Hematopoietic multipotent progenitor cell treated with erythropoietin and hydrocortisone succinate and interleukin-3 and kit ligand, for 4 days (in vitro differentiated cells): ENCODE measurements at regions not wholly inside any gene's neighbourhood (a gene's known extent, or its start where the extent isn't known, plus 50 kb on each side); places are given as distances from the start of the nearest gene placed in this dataset.

Experiments
- DNase-seq: peaks from one replicate; pipeline ENCODE4 v3.0.0-alpha.2; 2015

- DNase-seq: no peak
Measured at GRCh38 chr14:28055008-28055407, 711.6 kb upstream of the FOXG1 start.

- DNase-seq: peak; percentile 79
Measured at GRCh38 chr14:28057359-28058296, 709.0 kb upstream of the FOXG1 start.

- no peak for DNase-seq
Measured at GRCh38 chr14:28059254-28059653, 707.3 kb upstream of the FOXG1 start.

GRCh38 chr14:28061006-28061405, 705.6 kb upstream of the FOXG1 start:
- DNase-seq: peak; percentile 7

- DNase-seq: peak; percentile 89
Measured at GRCh38 chr14:28077021-28077420, 689.6 kb upstream of the FOXG1 start.

GRCh38 chr14:28083389-28083788, 683.2 kb upstream of the FOXG1 start:
- DNase-seq: no peak

- no peak for DNase-seq
Measured at GRCh38 chr14:28088125-28088524, 678.5 kb upstream of the FOXG1 start.

GRCh38 chr14:28097585-28097984, 669.0 kb upstream of the FOXG1 start:
- DNase-seq: no peak

- DNase-seq: no peak
Measured at GRCh38 chr14:28098856-28099255, 667.7 kb upstream of the FOXG1 start.

GRCh38 chr14:28102001-28102400, 664.6 kb upstream of the FOXG1 start:
- DNase-seq: no peak

GRCh38 chr14:28102814-28103213, 663.8 kb upstream of the FOXG1 start:
- no peak for DNase-seq

GRCh38 chr14:28113311-28113710, 653.3 kb upstream of the FOXG1 start:
- DNase-seq: no peak

- DNase-seq: peak; percentile 1
Measured at GRCh38 chr14:28116716-28117115, 649.9 kb upstream of the FOXG1 start.

- no peak for DNase-seq
Measured at GRCh38 chr14:28119849-28120248, 646.7 kb upstream of the FOXG1 start.

- no peak for DNase-seq
Measured at GRCh38 chr14:28120391-28120790, 646.2 kb upstream of the FOXG1 start.

GRCh38 chr14:28121512-28122297, 644.9 kb upstream of the FOXG1 start:
- no peak for DNase-seq

- no peak for DNase-seq
Measured at GRCh38 chr14:28130610-28131284, 635.8 kb upstream of the FOXG1 start.

- no peak for DNase-seq
Measured at GRCh38 chr14:28138341-28138740, 628.2 kb upstream of the FOXG1 start.

- DNase-seq: no peak
Measured at GRCh38 chr14:28141662-28142061, 624.9 kb upstream of the FOXG1 start.

GRCh38 chr14:28142400-28143015, 624.1 kb upstream of the FOXG1 start:
- DNase-seq: peak; percentile 59

GRCh38 chr14:28143316-28143715, 623.3 kb upstream of the FOXG1 start:
- DNase-seq: no peak

- DNase-seq: no peak
Measured at GRCh38 chr14:28151926-28152325, 614.7 kb upstream of the FOXG1 start.
